ENCODE measurements at regions not wholly inside any gene's neighbourhood (a gene's known extent, or its start where the extent isn't known, plus 50 kb on each side); places are given as distances from the start of the nearest gene placed in this dataset.

GRCh38 chr14:83023369-83023768, 1489.7 kb upstream of the SEL1L start:
- TF ChIP-seq FOXK2 (IDR thresholded peaks at IDR 0.05): no peak
- TF ChIP-seq CTBP1 (IDR thresholded peaks at IDR 0.05; ENCODE audit: borderline replicate concordance): no peak
- no peak for TF ChIP-seq TARDBP (IDR thresholded peaks at IDR 0.05)
- no peak for TF ChIP-seq HDGF (IDR thresholded peaks at IDR 0.05; ENCODE audit: borderline replicate concordance)
- TF ChIP-seq FOXM1 (IDR thresholded peaks at IDR 0.05; ENCODE audit: borderline replicate concordance): no peak
- TF ChIP-seq ARNT (IDR thresholded peaks at IDR 0.05): no peak
- no peak for TF ChIP-seq ZNF384 (IDR thresholded peaks at IDR 0.05)
- TF ChIP-seq FOXA1 (IDR thresholded peaks at IDR 0.05): no peak
- TF ChIP-seq SUZ12 (IDR thresholded peaks at IDR 0.05): no peak
- no peak for TF ChIP-seq PKNOX1 (IDR thresholded peaks at IDR 0.05)
- no peak for TF ChIP-seq L3MBTL2 (conservative IDR thresholded peaks at IDR 0.05)
- no peak for TF ChIP-seq BHLHE40 (IDR thresholded peaks at IDR 0.05; ENCODE audit: borderline replicate concordance)
- no peak for TF ChIP-seq SP1 (IDR thresholded peaks at IDR 0.05)
- no peak for TF ChIP-seq NFRKB (IDR thresholded peaks at IDR 0.05)
- TF ChIP-seq ELF4 (IDR thresholded peaks at IDR 0.05): no peak
- no peak for TF ChIP-seq LEF1 (IDR thresholded peaks at IDR 0.05; ENCODE audit: borderline replicate concordance)
- no peak for DNase-seq (ENCODE audit: extremely low spot score)

GRCh38 chr14:83041224-83041623, 1507.6 kb upstream of the SEL1L start:
- POLR2A ChIA-PET: no interaction called here
- CTCF ChIA-PET: no interaction called here
- no peak for DNase-seq (ENCODE audit: extremely low spot score)
- TF ChIP-seq SP1 (IDR thresholded peaks at IDR 0.05) (no peak), CTBP1 (IDR thresholded peaks at IDR 0.05; ENCODE audit: borderline replicate concordance) (no peak)

More at GRCh38 chr14:83023369-83023768, 1489.7 kb upstream of the SEL1L start:
- ChIA-PET CTCF (no interaction called here), POLR2A (no interaction called here)

- TF ChIP-seq FOXA1 (IDR thresholded peaks at IDR 0.05) (no peak), CTBP1 (IDR thresholded peaks at IDR 0.05; ENCODE audit: borderline replicate concordance) (no peak), TARDBP (IDR thresholded peaks at IDR 0.05) (no peak), ARNT (IDR thresholded peaks at IDR 0.05) (no peak), PKNOX1 (IDR thresholded peaks at IDR 0.05) (no peak), L3MBTL2 (conservative IDR thresholded peaks at IDR 0.05) (no peak), SUZ12 (IDR thresholded peaks at IDR 0.05) (no peak), SP1 (IDR thresholded peaks at IDR 0.05) (no peak), HDGF (IDR thresholded peaks at IDR 0.05; ENCODE audit: borderline replicate concordance) (no peak), FOXK2 (IDR thresholded peaks at IDR 0.05) (no peak), LEF1 (IDR thresholded peaks at IDR 0.05; ENCODE audit: borderline replicate concordance) (no peak), NFRKB (IDR thresholded peaks at IDR 0.05) (no peak), ELF4 (IDR thresholded peaks at IDR 0.05) (no peak), ZNF384 (IDR thresholded peaks at IDR 0.05) (no peak), BHLHE40 (IDR thresholded peaks at IDR 0.05; ENCODE audit: borderline replicate concordance) (no peak), FOXM1 (IDR thresholded peaks at IDR 0.05; ENCODE audit: borderline replicate concordance) (no peak)
- DNase-seq (ENCODE audit: extremely low spot score): no peak
- ChIA-PET POLR2A (no interaction called here), CTCF (no interaction called here)
These were observed 1509.2 kb upstream of the SEL1L start for GRCh38 chr14:83042858-83043257.

- TF ChIP-seq ARNT (IDR thresholded peaks at IDR 0.05) (no peak), FOXK2 (IDR thresholded peaks at IDR 0.05) (no peak), BHLHE40 (IDR thresholded peaks at IDR 0.05; ENCODE audit: borderline replicate concordance) (no peak), LEF1 (IDR thresholded peaks at IDR 0.05; ENCODE audit: borderline replicate concordance) (no peak), HDGF (IDR thresholded peaks at IDR 0.05; ENCODE audit: borderline replicate concordance) (no peak), PKNOX1 (IDR thresholded peaks at IDR 0.05) (no peak), NFRKB (IDR thresholded peaks at IDR 0.05) (no peak), L3MBTL2 (conservative IDR thresholded peaks at IDR 0.05) (no peak), FOXA1 (IDR thresholded peaks at IDR 0.05) (no peak), SUZ12 (IDR thresholded peaks at IDR 0.05) (no peak), ZNF384 (IDR thresholded peaks at IDR 0.05) (no peak), CTBP1 (IDR thresholded peaks at IDR 0.05; ENCODE audit: borderline replicate concordance) (no peak), TARDBP (IDR thresholded peaks at IDR 0.05) (no peak), SP1 (IDR thresholded peaks at IDR 0.05) (no peak), ELF4 (IDR thresholded peaks at IDR 0.05) (no peak)
- no peak for DNase-seq (ENCODE audit: extremely low spot score)
- ChIA-PET CTCF (no interaction called here), POLR2A (no interaction called here)
These were observed 1510.3 kb upstream of the SEL1L start for GRCh38 chr14:83044001-83044400.

- CTCF ChIA-PET: no interaction called here
- no peak for DNase-seq (ENCODE audit: extremely low spot score)
- TF ChIP-seq ELF4 (IDR thresholded peaks at IDR 0.05): no peak
- TF ChIP-seq ARNT (IDR thresholded peaks at IDR 0.05): no peak
- no peak for TF ChIP-seq ZNF384 (IDR thresholded peaks at IDR 0.05)
- no peak for TF ChIP-seq TARDBP (IDR thresholded peaks at IDR 0.05)
- TF ChIP-seq PKNOX1 (IDR thresholded peaks at IDR 0.05): no peak
- no peak for TF ChIP-seq FOXA1 (IDR thresholded peaks at IDR 0.05)
- TF ChIP-seq BHLHE40 (IDR thresholded peaks at IDR 0.05; ENCODE audit: borderline replicate concordance): no peak
- no peak for TF ChIP-seq CTBP1 (IDR thresholded peaks at IDR 0.05; ENCODE audit: borderline replicate concordance)
- no peak for TF ChIP-seq SUZ12 (IDR thresholded peaks at IDR 0.05)
- no peak for TF ChIP-seq HDGF (IDR thresholded peaks at IDR 0.05; ENCODE audit: borderline replicate concordance)
- TF ChIP-seq LEF1 (IDR thresholded peaks at IDR 0.05; ENCODE audit: borderline replicate concordance): no peak
- TF ChIP-seq FOXM1 (IDR thresholded peaks at IDR 0.05; ENCODE audit: borderline replicate concordance): no peak
- TF ChIP-seq SP1 (IDR thresholded peaks at IDR 0.05): no peak
- no peak for TF ChIP-seq L3MBTL2 (conservative IDR thresholded peaks at IDR 0.05)
- no peak for TF ChIP-seq FOXK2 (IDR thresholded peaks at IDR 0.05)
- POLR2A ChIA-PET: no interaction called here
These were observed 1513.6 kb upstream of the SEL1L start for GRCh38 chr14:83047059-83047830.
